Calu3 (cell line): ENCODE measurements at regions not wholly inside any gene's neighbourhood (a gene's known extent, or its start where the extent isn't known, plus 50 kb on each side); places are given as distances from the start of the nearest gene placed in this dataset.

Experiments used
- BruUV-seq: library from RNA; stranded (reverse); fragments of 400-500 nt; replicated peaks from 2 replicates; lab custom pipeline; 2021; lab: Mats Ljungman, UMichigan
- CTCF ChIA-PET: fragments of 300-600 bp; sonication (Branson Sonifier 250); formaldehyde crosslinking; loops from one replicate; lab custom pipeline; 2022; ENCODE audit warnings: antibody characterized with exemption; lab: Charles Lee
- DNase-seq: peaks from one replicate; pipeline ENCODE4 v3.0.0; 2022
- H3K27ac Mint-ChIP-seq: one replicate; pipeline ENCODE4 v1.8.0; 2022; ENCODE audit warnings: mixed read lengths; ENCODE audit not compliant: unreplicated experiment
- H3K27me3 Mint-ChIP-seq: one replicate; pipeline ENCODE4 v1.8.0; 2022; ENCODE audit warnings: mixed read lengths; ENCODE audit not compliant: unreplicated experiment
- H3K36me3 Mint-ChIP-seq: one replicate; pipeline ENCODE4 v1.8.0; 2022; ENCODE audit warnings: mild to moderate bottlenecking, moderate library complexity, mixed read lengths; ENCODE audit not compliant: insufficient read depth, unreplicated experiment
- H3K4me1 Mint-ChIP-seq: one replicate; pipeline ENCODE4 v1.8.0; 2022; ENCODE audit warnings: mild to moderate bottlenecking, low read depth, mixed read lengths; ENCODE audit not compliant: unreplicated experiment
- H3K4me3 Mint-ChIP-seq: one replicate; pipeline ENCODE4 v1.8.0; 2022; ENCODE audit warnings: mild to moderate bottlenecking, low read depth, moderate library complexity, mixed read lengths; ENCODE audit not compliant: unreplicated experiment
- H3K9me3 Mint-ChIP-seq: one replicate; pipeline ENCODE4 v1.8.0; 2022; ENCODE audit warnings: low read depth, mixed read lengths; ENCODE audit not compliant: unreplicated experiment
- intact Hi-C: fragments of 100-400 bp; cut with micrococcal nuclease; formaldehyde crosslinking; loops from one replicate; pipeline ENCODE4 v1.10.0; 2022; ENCODE audit not compliant: unreplicated experiment
- TF ChIP-seq, protein P1 (sequence below): fragments of 200-600 bp; IDR thresholded peaks from one replicate; pipeline ENCODE4 v1.8.0; 2022; ENCODE audit warnings: antibody characterized with exemption; ENCODE audit not compliant: unreplicated experiment

DNA sequence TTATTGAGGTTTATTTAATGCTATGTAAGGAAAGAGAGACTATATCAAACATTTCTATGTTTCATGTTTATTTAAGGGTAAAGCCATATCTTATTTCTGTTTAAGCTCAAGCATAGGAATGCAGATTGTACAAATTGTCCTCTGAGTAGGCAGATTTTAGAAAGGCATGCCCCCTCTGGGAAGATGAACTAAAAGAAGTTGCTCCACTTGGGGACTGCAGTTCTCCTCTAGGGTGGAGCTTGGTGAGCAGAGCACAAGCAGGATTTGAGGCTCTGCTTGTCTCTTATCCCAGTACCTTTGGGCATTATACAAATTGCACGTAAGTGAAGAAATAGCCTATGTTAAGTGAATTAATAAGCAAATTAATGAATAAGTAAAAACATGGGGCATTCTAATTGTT, 96.2 kb upstream of the PDE3A start:
- H3K4me3 Mint-ChIP-seq: no peak overlapping the region
- H3K27me3 Mint-ChIP-seq: no peaks in the 10 kb centered on the region
- BruUV-seq: no TSS peak
- no peaks in the 10 kb centered on the region for H3K36me3 Mint-ChIP-seq
- TF ChIP-seq, protein P1, sequence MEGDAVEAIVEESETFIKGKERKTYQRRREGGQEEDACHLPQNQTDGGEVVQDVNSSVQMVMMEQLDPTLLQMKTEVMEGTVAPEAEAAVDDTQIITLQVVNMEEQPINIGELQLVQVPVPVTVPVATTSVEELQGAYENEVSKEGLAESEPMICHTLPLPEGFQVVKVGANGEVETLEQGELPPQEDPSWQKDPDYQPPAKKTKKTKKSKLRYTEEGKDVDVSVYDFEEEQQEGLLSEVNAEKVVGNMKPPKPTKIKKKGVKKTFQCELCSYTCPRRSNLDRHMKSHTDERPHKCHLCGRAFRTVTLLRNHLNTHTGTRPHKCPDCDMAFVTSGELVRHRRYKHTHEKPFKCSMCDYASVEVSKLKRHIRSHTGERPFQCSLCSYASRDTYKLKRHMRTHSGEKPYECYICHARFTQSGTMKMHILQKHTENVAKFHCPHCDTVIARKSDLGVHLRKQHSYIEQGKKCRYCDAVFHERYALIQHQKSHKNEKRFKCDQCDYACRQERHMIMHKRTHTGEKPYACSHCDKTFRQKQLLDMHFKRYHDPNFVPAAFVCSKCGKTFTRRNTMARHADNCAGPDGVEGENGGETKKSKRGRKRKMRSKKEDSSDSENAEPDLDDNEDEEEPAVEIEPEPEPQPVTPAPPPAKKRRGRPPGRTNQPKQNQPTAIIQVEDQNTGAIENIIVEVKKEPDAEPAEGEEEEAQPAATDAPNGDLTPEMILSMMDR: no peak
- H3K4me1 Mint-ChIP-seq: no peaks in the 10 kb centered on the region
- DNase-seq: no peak
- intact Hi-C loops: no loop called here
- H3K27ac Mint-ChIP-seq: no peak overlapping the region
- CTCF ChIA-PET: no interaction called here
- no peaks in the 10 kb centered on the region for H3K9me3 Mint-ChIP-seq

DNA sequence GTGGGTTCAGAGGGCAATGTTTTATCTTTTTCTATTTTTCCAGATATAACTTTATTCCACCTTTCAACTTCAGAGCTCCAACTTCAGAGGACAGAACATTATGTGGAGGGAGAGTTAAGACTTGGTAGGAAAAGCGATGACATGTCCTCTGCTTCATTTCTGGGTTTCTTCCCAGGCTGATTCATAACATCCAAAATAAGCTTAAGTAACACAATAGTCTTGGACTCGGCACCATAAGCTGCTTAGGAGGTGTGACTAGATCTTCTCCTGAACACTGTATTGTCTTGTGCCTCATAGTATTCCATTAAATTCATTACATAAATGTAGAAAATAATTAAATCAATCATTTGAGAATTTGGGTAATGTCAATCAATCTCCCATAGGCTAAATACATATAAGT, 95.5 kb upstream of the PDE3A start:
- H3K27me3 Mint-ChIP-seq: no peaks in the 10 kb centered on the region
- no peaks in the 10 kb centered on the region for H3K36me3 Mint-ChIP-seq
- H3K27ac Mint-ChIP-seq: no peak overlapping the region
- CTCF ChIA-PET: no interaction called here
- TF ChIP-seq, protein P1: no peak
- intact Hi-C loops: no loop called here
- H3K4me1 Mint-ChIP-seq: no peaks in the 10 kb centered on the region
- no peak overlapping the region for H3K4me3 Mint-ChIP-seq
- no TSS peak for BruUV-seq
- no peak for DNase-seq
- no peaks in the 10 kb centered on the region for H3K9me3 Mint-ChIP-seq

DNA sequence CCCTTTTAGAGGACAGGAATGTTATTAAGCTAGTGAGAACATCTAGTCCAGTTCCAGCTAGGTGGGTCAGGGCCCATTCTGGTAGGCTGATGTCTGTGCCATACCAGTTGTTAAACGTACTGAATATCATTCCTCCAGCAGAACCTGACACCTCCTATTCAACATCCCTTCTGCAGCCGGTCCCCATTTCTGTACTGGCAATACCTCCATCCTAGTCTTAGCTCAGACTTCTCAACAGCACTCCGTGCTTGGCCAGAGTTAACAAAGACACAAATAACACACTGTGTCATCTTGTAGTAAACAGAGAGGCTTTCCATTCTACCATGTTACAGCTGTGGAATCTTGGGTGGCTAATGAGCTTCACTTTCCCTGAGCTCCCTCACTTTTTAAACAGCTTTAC, 94.3 kb upstream of the PDE3A start:
- TF ChIP-seq, protein P1: no peak
- BruUV-seq: no TSS peak
- Mint-ChIP-seq H3K4me1 (no peaks in the 10 kb centered on the region), H3K9me3 (no peaks in the 10 kb centered on the region), H3K4me3 (no peak overlapping the region), H3K36me3 (no peaks in the 10 kb centered on the region), H3K27me3 (no peaks in the 10 kb centered on the region), H3K27ac (no peak overlapping the region)
- DNase-seq: no peak
- intact Hi-C loops: no loop called here
- CTCF ChIA-PET: no interaction called here

DNA sequence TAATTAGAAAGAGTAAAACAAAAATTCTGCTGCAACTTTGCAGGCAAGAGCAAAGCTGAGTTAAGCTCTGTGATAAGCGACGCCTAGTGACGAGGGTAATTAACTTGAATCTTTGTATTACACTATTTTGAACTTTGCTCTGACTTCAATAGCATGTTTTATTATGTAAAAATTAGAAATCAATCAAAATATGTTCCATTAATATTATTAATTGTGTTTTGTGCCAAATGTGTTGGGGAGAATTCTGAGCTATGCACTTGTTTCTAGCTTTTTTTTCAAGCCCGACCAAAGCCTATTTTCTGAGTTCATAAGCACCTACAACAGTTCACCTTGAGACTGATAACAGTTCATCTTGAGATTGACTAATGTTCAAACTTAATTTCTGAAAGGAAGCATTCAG, 90.1 kb upstream of the PDE3A start:
- DNase-seq: no peak
- H3K9me3 Mint-ChIP-seq: no peaks in the 10 kb centered on the region
- H3K4me1 Mint-ChIP-seq: no peaks in the 10 kb centered on the region
- TF ChIP-seq, protein P1: no peak
- no peak overlapping the region for H3K27ac Mint-ChIP-seq
- BruUV-seq: no TSS peak
- intact Hi-C loops: no loop called here
- H3K36me3 Mint-ChIP-seq: no peaks in the 10 kb centered on the region
- no peaks in the 10 kb centered on the region for H3K27me3 Mint-ChIP-seq
- CTCF ChIA-PET: interaction anchor here (0.7 kb wide), 1 partner anchor 866 kb away, joined by 3 read pairs; no protein-coding TSS in a partner anchor
- H3K4me3 Mint-ChIP-seq: no peak overlapping the region
